H9 (cell line): ENCODE measurements at regions not wholly inside any gene's neighbourhood (a gene's known extent, or its start where the extent isn't known, plus 50 kb on each side); places are given as distances from the start of the nearest gene placed in this dataset.

Source experiments
- DNase-seq: peaks from one replicate; pipeline ENCODE4 v3.0.0-alpha.2; 2017
- H2AFZ ChIP-seq: one replicate; pipeline ENCODE4 v1.6.1; 2013; ENCODE audit warnings: mild to moderate bottlenecking, low read length, control low read depth, moderate library complexity
- H2AK5ac ChIP-seq: 2 replicates; pipeline ENCODE4 v1.6.1; 2013; ENCODE audit warnings: low read length, control low read depth, mixed read lengths; ENCODE audit not compliant: insufficient read length
- H2BK120ac ChIP-seq: one replicate; pipeline ENCODE4 v1.6.1; 2013; ENCODE audit warnings: low read depth, mild to moderate bottlenecking, low read length, control low read depth, inconsistent platforms; ENCODE audit not compliant: poor library complexity, severe bottlenecking
- H2BK12ac ChIP-seq: 2 replicates; pipeline ENCODE4 v1.6.1; 2013; ENCODE audit warnings: low read length, control low read depth, mixed read lengths, low read depth; ENCODE audit not compliant: insufficient read length
- H2BK15ac ChIP-seq: 2 replicates; pipeline ENCODE4 v1.6.1; 2013; ENCODE audit warnings: low read depth, low read length, control low read depth
- H2BK20ac ChIP-seq: one replicate; pipeline ENCODE4 v1.6.1; 2013; ENCODE audit warnings: low read depth, mild to moderate bottlenecking, low read length, control low read depth, inconsistent platforms; ENCODE audit not compliant: poor library complexity, severe bottlenecking
- H2BK5ac ChIP-seq: 2 replicates; pipeline ENCODE4 v1.6.1; 2013; ENCODE audit warnings: low read length, control low read depth, mixed read lengths; ENCODE audit not compliant: insufficient read length
- H3K14ac ChIP-seq: 2 replicates; pipeline ENCODE4 v1.6.1; 2013; ENCODE audit warnings: low read length, control low read depth; ENCODE audit not compliant: insufficient read depth
- H3K18ac ChIP-seq: 2 replicates; pipeline ENCODE4 v1.6.1; 2013; ENCODE audit warnings: low read depth, mild to moderate bottlenecking, mixed read lengths, low read length, control low read depth; ENCODE audit not compliant: insufficient read length
- H3K23ac ChIP-seq: 2 replicates; pipeline ENCODE4 v1.6.1; 2013; ENCODE audit warnings: low read length, control low read depth, mixed read lengths, low read depth; ENCODE audit not compliant: insufficient read length
- H3K23me2 ChIP-seq: 2 replicates; pipeline ENCODE4 v1.6.1; 2013; ENCODE audit warnings: low read depth, mild to moderate bottlenecking, mixed read lengths, low read length, control low read depth; ENCODE audit not compliant: insufficient read length, poor library complexity, severe bottlenecking
- H3K27ac ChIP-seq: 2 replicates; pipeline ENCODE4 v1.5.1; 2013; ENCODE audit warnings: low read length, control low read depth, mixed read lengths, low read depth; ENCODE audit not compliant: insufficient read length
- H3K27me3 ChIP-seq: 2 replicates; pipeline ENCODE4 v1.6.1; 2013; ENCODE audit warnings: low read length, control low read depth, inconsistent platforms; ENCODE audit not compliant: insufficient read depth
- H3K4ac ChIP-seq: 2 replicates; pipeline ENCODE4 v1.6.1; 2013; ENCODE audit warnings: low read depth, mild to moderate bottlenecking, control low read depth, inconsistent platforms, low read length, moderate library complexity
- H3K4me1 ChIP-seq: 2 replicates; pipeline ENCODE4 v1.6.1; 2013; ENCODE audit warnings: low read length, control low read depth, inconsistent platforms; ENCODE audit not compliant: insufficient read depth
- H3K4me2 ChIP-seq: 2 replicates; pipeline ENCODE4 v1.6.1; 2013; ENCODE audit warnings: low read length, control low read depth, mixed read lengths; ENCODE audit not compliant: insufficient read length, insufficient read depth
- H3K56ac ChIP-seq: 2 replicates; pipeline ENCODE4 v1.6.1; 2013; ENCODE audit warnings: low read depth, mild to moderate bottlenecking, mixed read lengths, low read length, control low read depth; ENCODE audit not compliant: insufficient read length
- H3K79me1 ChIP-seq: 2 replicates; pipeline ENCODE4 v1.6.1; 2013; ENCODE audit warnings: low read depth, mild to moderate bottlenecking, moderate library complexity, low read length, control low read depth, inconsistent platforms; ENCODE audit not compliant: insufficient read depth, poor library complexity, severe bottlenecking
- H3K79me2 ChIP-seq: 2 replicates; pipeline ENCODE4 v1.6.1; 2013; ENCODE audit warnings: low read length, control low read depth, inconsistent platforms; ENCODE audit not compliant: insufficient read depth
- H3K9ac ChIP-seq: 2 replicates; pipeline ENCODE4 v1.6.1; 2013; ENCODE audit warnings: low read length, control low read depth, mixed read lengths; ENCODE audit not compliant: insufficient read length; ENCODE audit errors: extremely low read depth
- H3K9me3 ChIP-seq: one replicate; pipeline ENCODE4 v1.6.1; 2013; ENCODE audit warnings: low read depth, low read length, inconsistent platforms; ENCODE audit not compliant: control insufficient read depth
- H3T11ph ChIP-seq: one replicate; pipeline ENCODE4 v1.6.1; 2013; ENCODE audit warnings: mild to moderate bottlenecking, low read length, control low read depth, inconsistent platforms
- H4K20me1 ChIP-seq: one replicate; pipeline ENCODE4 v1.6.1; 2013; ENCODE audit not compliant: control insufficient read depth, insufficient read length, insufficient read depth
- H4K5ac ChIP-seq: 2 replicates; pipeline ENCODE4 v1.6.1; 2013; ENCODE audit warnings: low read depth, mild to moderate bottlenecking, mixed read lengths, low read length, control low read depth; ENCODE audit not compliant: insufficient read length
- H4K8ac ChIP-seq: replicated peaks from 2 replicates; pipeline ENCODE4 v1.6.1; 2013; ENCODE audit warnings: low read length, control low read depth, mixed read lengths, low read depth; ENCODE audit not compliant: insufficient read length
- H4K91ac ChIP-seq: 2 replicates; pipeline ENCODE4 v1.6.1; 2013; ENCODE audit warnings: low read depth, mild to moderate bottlenecking, moderate library complexity, mixed read lengths, low read length, control low read depth; ENCODE audit not compliant: insufficient read length
- H3K27ac Mint-ChIP-seq, 3 experiments: 2 replicates in 2 of 3; 3 replicates in 1 of 3; pipeline ENCODE4 v1.8.0; 2020 to 2021; ENCODE audit warnings: mixed read lengths in 3 of 3, mild to moderate bottlenecking in 1 of 3, moderate library complexity in 1 of 3
- H3K27me3 Mint-ChIP-seq: 2 replicates; pipeline ENCODE4 v1.8.0; 2021; ENCODE audit warnings: low read depth, mild to moderate bottlenecking, moderate library complexity, mixed read lengths
- H3K36me3 Mint-ChIP-seq, 3 experiments: 2 replicates in 2 of 3; 3 replicates in 1 of 3; pipeline ENCODE4 v1.8.0; 2020 to 2021; ENCODE audit warnings: low read depth in 3 of 3, mixed read lengths in 3 of 3; ENCODE audit not compliant: insufficient read depth in 1 of 3
- H3K4me1 Mint-ChIP-seq, 2 experiments: 2 replicates each; pipeline ENCODE4 v1.8.0; 2020; ENCODE audit warnings: mixed read lengths in 2 of 2
- H3K4me3 Mint-ChIP-seq, 2 experiments: 2 replicates in 1 of 2; 3 replicates in 1 of 2; pipeline ENCODE4 v1.8.0; 2020 to 2021; ENCODE audit warnings: mild to moderate bottlenecking in 2 of 2, mixed read lengths in 2 of 2, moderate library complexity in 1 of 2
- H3K9me3 Mint-ChIP-seq, 2 experiments: 2 replicates in 1 of 2; 3 replicates in 1 of 2; pipeline ENCODE4 v1.8.0; 2020; ENCODE audit warnings: mild to moderate bottlenecking in 2 of 2, mixed read lengths in 2 of 2, moderate library complexity in 1 of 2
- CTCF ChIP-seq: fragments of 200-600 bp; sonication (generic); conservative IDR thresholded peaks from 3 replicates; pipeline ENCODE4 v1.8.0; 2021; ENCODE audit warnings: antibody characterized with exemption, mild to moderate bottlenecking
- WGBS: extraction: QIAGEN DNeasy Blood & Tissue Kit; methylation state at CpG from one replicate; pipeline ENCODE4 v1.1.7; 2013; ENCODE audit warnings: missing lambda C conversion rate, low lambda C conversion rate, mixed read lengths; ENCODE audit not compliant: insufficient read length; ENCODE audit errors: extremely low coverage; 5-methylcytosine and 5-hydroxymethylcytosine counted together

GRCh38 chr5:128778474-128778873 lies 186.8 kb upstream of the SLC27A6 start:
- H3K14ac ChIP-seq = no peak overlapping the region
- Mint-ChIP-seq H3K4me3 (no peak overlapping the region; a peak in 1 of 5 replicates), H3K4me1 (peaks cover 26 to 30% of the 10 kb centered on the region in 2 experiments), H3K27ac (peak overlapping the region; percentile 18 to 65 (median 64); a peak in 5 of 7 replicates), H3K9me3 (no peaks in the 10 kb centered on the region), H3K27me3 (no peaks in the 10 kb centered on the region), H3K36me3 (no peaks in the 10 kb centered on the region)
- no peak overlapping the region for H3K4ac ChIP-seq
- H2BK120ac ChIP-seq = no peak overlapping the region
- H3T11ph ChIP-seq = no peak overlapping the region
- no peak overlapping the region for H3K18ac ChIP-seq
- no peak overlapping the region for H3K4me2 ChIP-seq
- no peak overlapping the region for H2BK20ac ChIP-seq
- H3K23ac ChIP-seq = no peak overlapping the region
- no peak overlapping the region for H3K27ac ChIP-seq
- H3K4me1 ChIP-seq = peaks cover 4% of the 10 kb centered on the region; the same call in 1 of the 2 replicates
- no peak overlapping the region for H4K8ac ChIP-seq
- H3K79me2 ChIP-seq = no peaks in the 10 kb centered on the region
- H4K5ac ChIP-seq = no peak overlapping the region
- no peaks in the 10 kb centered on the region for H3K79me1 ChIP-seq
- no peaks in the 10 kb centered on the region for H3K27me3 ChIP-seq
- H4K20me1 ChIP-seq = no peaks in the 10 kb centered on the region
- no peaks in the 10 kb centered on the region for H3K9me3 ChIP-seq
- no peak for TF ChIP-seq CTCF
- H2BK15ac ChIP-seq = no peak overlapping the region
- WGBS = no CpG with 5 or more reads among the region's 5 CpGs
- H3K23me2 ChIP-seq = no peaks in the 10 kb centered on the region
- no peak overlapping the region for H3K9ac ChIP-seq
- no peak overlapping the region for H2BK5ac ChIP-seq
- H3K56ac ChIP-seq = no peak overlapping the region
- H2BK12ac ChIP-seq = no peak overlapping the region
- no peak overlapping the region for H2AFZ ChIP-seq
- H4K91ac ChIP-seq = no peak overlapping the region
- no peak for DNase-seq
- H2AK5ac ChIP-seq = no peak overlapping the region
